K562 (cell line): ENCODE measurements at regions not wholly inside any gene's neighbourhood (a gene's known extent, or its start where the extent isn't known, plus 50 kb on each side); places are given as distances from the start of the nearest gene placed in this dataset.
A peak's percentile ranks its signal among the peaks of the same experiment; 100 is the strongest.

Source experiments
- ATAC-seq: fragments of 200-7000 bp; cut with Tn5 transposase; 3 replicates; pipeline ENCODE4 v1.9.1; 2020; ENCODE audit warnings: moderate library complexity
- BruUV-seq: library from RNA; stranded (reverse); fragments of 400-500 nt; replicated peaks from 2 replicates; lab custom pipeline; 2021; lab: Mats Ljungman, UMichigan
- CTCF ChIA-PET: fragments of 300-600 bp; formaldehyde crosslinking; extraction: SDS; loops from one replicate; lab custom pipeline; 2021; ENCODE audit warnings: low intra/inter-chr PET ratio; lab: Yijun Ruan, JAX
- POLR2A ChIA-PET: fragments of 300-600, 350-650 bp; sonication (Branson Sonifier 250); formaldehyde crosslinking; extraction: SDS; loops from one replicate; lab custom pipeline; 2021; ENCODE audit warnings: antibody characterized with exemption, inconsistent platforms; lab: Yijun Ruan, JAX
- DNase-seq, 4 experiments: peaks; one replicate each; pipeline versions ENCODE4 v3.0.0 to v3.0.0-alpha.2; 2011 to 2018; ENCODE audit warnings: low spot score in 3 of 4, mixed read lengths in 3 of 4; ENCODE audit errors: extremely low read depth in 1 of 4
- FAIRE-seq: peaks from 2 replicates; lab custom pipeline; 2011; peaks lifted over from hg19 to GRCh38; lab: Jason Lieb, UNC
- H2AFZ ChIP-seq: 2 replicates; pipeline ENCODE4 v1.6.0; 2011; ENCODE audit warnings: low read depth, low read length, control low read depth, inconsistent platforms
- H3K27ac ChIP-seq: fragments of 200-600 bp; 3 replicates; pipeline ENCODE4 v1.8.0; 2011; ENCODE audit warnings: low read depth, mild to moderate bottlenecking, control low read depth, inconsistent platforms, low read length, moderate library complexity, mixed read lengths; ENCODE audit errors: extremely low read depth
- H3K27me3 ChIP-seq, 2 experiments: fragments of 300-600 bp in 1 of 2; 2 replicates in 1 of 2; 3 replicates in 1 of 2; pipeline versions ENCODE4 v1.6.0 to v1.8.0; 2011; ENCODE audit warnings: inconsistent platforms in 2 of 2, low read length in 2 of 2, mild to moderate bottlenecking in 1 of 2, mixed read lengths in 1 of 2, moderate library complexity in 1 of 2; ENCODE audit not compliant: control insufficient read depth in 2 of 2, insufficient read depth in 2 of 2
- H3K36me3 ChIP-seq: fragments of 300-600 bp; 3 replicates; pipeline ENCODE4 v1.8.0; 2011; ENCODE audit warnings: mild to moderate bottlenecking, low read length, inconsistent platforms; ENCODE audit not compliant: control insufficient read depth, insufficient read depth
- H3K4me1 ChIP-seq, 2 experiments: fragments of 200-600 bp in 1 of 2; replicated peaks in 1 of 2; 2 replicates in 1 of 2; 3 replicates in 1 of 2; pipeline versions ENCODE4 v1.5.1 to v1.8.0; 2011; ENCODE audit warnings: inconsistent platforms in 2 of 2, low read length in 2 of 2, mild to moderate bottlenecking in 1 of 2, mixed read lengths in 1 of 2, moderate library complexity in 1 of 2; ENCODE audit not compliant: control insufficient read depth in 2 of 2, insufficient read depth in 2 of 2
- H3K4me2 ChIP-seq: 2 replicates; pipeline ENCODE4 v1.6.1; 2011; ENCODE audit warnings: low read length, control low read depth, inconsistent platforms, mixed read lengths; ENCODE audit not compliant: insufficient read depth
- H3K4me3 ChIP-seq: fragments of 200-600 bp; sonication (generic), shearing (Covaris generic); 2 replicates; pipeline ENCODE4 v1.5.1; 2016; ENCODE audit warnings: control low read depth, inconsistent platforms
- H3K79me2 ChIP-seq: fragments of 200-600 bp; 3 replicates; pipeline ENCODE4 v1.8.0; 2011; ENCODE audit warnings: low read length, inconsistent platforms; ENCODE audit not compliant: control insufficient read depth, insufficient read depth
- H3K9ac ChIP-seq, 2 experiments: 2 replicates each; pipeline versions ENCODE4 v1.6.0 to v1.6.1; 2011; ENCODE audit warnings: low read depth in 2 of 2, low read length in 2 of 2, control low read depth in 1 of 2, inconsistent platforms in 1 of 2, mild to moderate bottlenecking in 1 of 2, mixed read lengths in 1 of 2; ENCODE audit not compliant: insufficient read depth in 1 of 2
- H3K9me1 ChIP-seq: one replicate; pipeline ENCODE4 v1.6.0; 2011; ENCODE audit warnings: inconsistent platforms, mild to moderate bottlenecking, low read length, moderate library complexity; ENCODE audit not compliant: control insufficient read depth, insufficient read depth
- H3K9me3 ChIP-seq: replicated peaks from 2 replicates; pipeline ENCODE4 v1.5.1; 2011; ENCODE audit warnings: low read depth, low read length, inconsistent platforms; ENCODE audit not compliant: control insufficient read depth, insufficient read depth
- H4K20me1 ChIP-seq: replicated peaks from 2 replicates; pipeline ENCODE4 v1.6.1; 2011; ENCODE audit warnings: low read length, inconsistent platforms, mixed read lengths; ENCODE audit not compliant: control insufficient read depth, insufficient read depth
- C11orf30 ChIP-seq: fragments of 450-650 bp; IDR thresholded peaks from 2 replicates; pipeline ENCODE4 v1.6.1; 2016; ENCODE audit warnings: low read depth, mild to moderate bottlenecking
- CBFA2T2 ChIP-seq: fragments of 450-650 bp; conservative IDR thresholded peaks from 2 replicates; pipeline ENCODE4 v1.6.1; 2017; ENCODE audit warnings: mild to moderate bottlenecking
- DNMT1 ChIP-seq: fragments of 450-650 bp; IDR thresholded peaks from 2 replicates; pipeline ENCODE4 v1.6.1; 2016; ENCODE audit warnings: antibody characterized with exemption, mild to moderate bottlenecking
- HOXB6 ChIP-seq: fragments of 250-450 bp; sonication (Bioruptor Pico); IDR thresholded peaks from 2 replicates; pipeline ENCODE4 v1.5.1; 2022; ENCODE audit warnings: mild to moderate bottlenecking, borderline replicate concordance
- LEF1 ChIP-seq: fragments of 450-650 bp; IDR thresholded peaks from 2 replicates; pipeline ENCODE4 v1.6.1; 2016; ENCODE audit warnings: mild to moderate bottlenecking
- MAFF ChIP-seq: IDR thresholded peaks from 2 replicates; pipeline ENCODE4 v1.6.1; 2012; ENCODE audit warnings: low read length, improper control_type of control experiment
- TAF15 ChIP-seq: fragments of 200-400 bp; formaldehyde crosslinking; IDR thresholded peaks from 2 replicates; pipeline ENCODE4 v1.6.1; 2017; ENCODE audit warnings: mild to moderate bottlenecking, low read depth, low read length, moderate library complexity
- TEAD2 ChIP-seq: fragments of 450-650 bp; IDR thresholded peaks from 2 replicates; pipeline ENCODE4 v1.6.1; 2016; ENCODE audit warnings: missing genetic modification characterization, control low read depth, missing compliant biosample characterization
- ZNF316 ChIP-seq: fragments of 450-650 bp; IDR thresholded peaks from 2 replicates; pipeline ENCODE4 v1.6.1; 2016
- WGBS: fragments of 100-300 bp; shearing (Covaris generic); methylation state at CpG from one replicate; pipeline ENCODE4 v1.1.6; 2016; ENCODE audit warnings: low coverage, mixed read lengths; ENCODE audit not compliant: insufficient coverage; ENCODE audit errors: missing lambda C conversion rate; 5-methylcytosine and 5-hydroxymethylcytosine counted together
- in situ Hi-C: fragments of 300-500 bp; cut with MboI; formaldehyde crosslinking; loops from 4 replicates; pipeline ENCODE4 v1.15.0; 2018; ENCODE audit warnings: inconsistent platforms, mixed read lengths
- intact Hi-C: fragments of 100-400 bp; cut with micrococcal nuclease; formaldehyde crosslinking; loops from 2 replicates; pipeline ENCODE4 v1.14.2; 2022

- TF ChIP-seq CBFA2T2, result no peak
- TF ChIP-seq TAF15, result no peak
- no peak for TF ChIP-seq DNMT1
- TF ChIP-seq HOXB6 (CRISPR knock-in tag), result no peak
These were observed 305.0 kb downstream of the TDRD15 start (continued) for GRCh38 chr2:21428754-21429153.

DNA sequence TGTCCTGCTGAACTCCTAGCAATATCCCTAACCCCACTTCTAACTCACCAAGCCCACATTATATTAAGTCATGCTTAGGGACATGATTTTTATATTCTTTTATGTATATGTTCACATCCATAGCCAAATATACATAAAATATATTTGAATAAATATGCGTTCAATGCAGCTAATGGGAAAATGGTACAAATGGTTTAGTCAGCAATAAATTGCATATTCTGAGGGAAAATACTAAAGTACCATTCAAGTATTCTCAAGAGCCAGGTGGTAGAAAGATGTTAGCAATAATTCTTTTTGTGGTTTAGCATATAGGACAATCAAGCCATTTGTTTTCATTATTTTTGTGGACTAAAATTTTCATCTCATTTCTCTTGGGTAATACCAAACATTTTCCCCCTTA is 306.0 kb downstream of the TDRD15 start:
- Histone ChIP-seq H3K4me1 (no peaks in the 10 kb centered on the region), H3K27me3 (no peaks in the 10 kb centered on the region), H3K79me2 (no peaks in the 10 kb centered on the region), H3K9me3 (no peaks in the 10 kb centered on the region), H2AFZ (no peak overlapping the region), H3K36me3 (no peaks in the 10 kb centered on the region), H3K27ac (no peak overlapping the region), H3K4me3 (no peak overlapping the region), H4K20me1 (no peaks in the 10 kb centered on the region), H3K9ac (no peak overlapping the region)
- no TSS peak for BruUV-seq
- in situ Hi-C loops, result no loop called here
- FAIRE-seq, result no peak
- WGBS, result 0% methylated on average over 1 of the region's 1 CpG
- CTCF ChIA-PET, result no interaction called here
- intact Hi-C loops, result no loop called here
- TF ChIP-seq LEF1, result no peak
- TF ChIP-seq TEAD2 (tag), result no peak
- peak; percentile 41; the same call in 1 of the 2 replicates for TF ChIP-seq MAFF
- peak; percentile 34; the same call in 1 of the 2 replicates for TF ChIP-seq C11orf30
- TF ChIP-seq ZNF316, result peak; percentile 56; the same call in 1 of the 2 replicates
- TF ChIP-seq, all 486 proteins: peak for 3
- no peaks in the 10 kb centered on the region for H3K9me1 ChIP-seq
- DNase-seq (no peak), ATAC-seq (no peak)
- H3K4me2 ChIP-seq, result no peak overlapping the region
- POLR2A ChIA-PET, result interaction anchor here (1.2 kb wide), 1 partner anchor 10 kb away, joined by 3 read pairs; no protein-coding TSS in a partner anchor
